ENCODE measurements at regions not wholly inside any gene's neighbourhood (a gene's known extent, or its start where the extent isn't known, plus 50 kb on each side); places are given as distances from the start of the nearest gene placed in this dataset.

- Histone ChIP-seq H3K4me3 (no peak overlapping the region), H3K27me3 (no peaks in the 10 kb centered on the region), H3K36me3 (no peaks in the 10 kb centered on the region), H3K4me1 (no peaks in the 10 kb centered on the region), H3K27ac (no peak overlapping the region), H3K9me3 (no peaks in the 10 kb centered on the region)
- no peak for TF ChIP-seq CTCF (IDR thresholded peaks at IDR 0.05)
- DNase-seq (no peak), ATAC-seq (no peak)
- intact Hi-C loops (cut with DNase I), result no loop called here
Observed at GRCh38 chr4:54863571-54864255, 206.0 kb downstream of the KIT start.

DNA sequence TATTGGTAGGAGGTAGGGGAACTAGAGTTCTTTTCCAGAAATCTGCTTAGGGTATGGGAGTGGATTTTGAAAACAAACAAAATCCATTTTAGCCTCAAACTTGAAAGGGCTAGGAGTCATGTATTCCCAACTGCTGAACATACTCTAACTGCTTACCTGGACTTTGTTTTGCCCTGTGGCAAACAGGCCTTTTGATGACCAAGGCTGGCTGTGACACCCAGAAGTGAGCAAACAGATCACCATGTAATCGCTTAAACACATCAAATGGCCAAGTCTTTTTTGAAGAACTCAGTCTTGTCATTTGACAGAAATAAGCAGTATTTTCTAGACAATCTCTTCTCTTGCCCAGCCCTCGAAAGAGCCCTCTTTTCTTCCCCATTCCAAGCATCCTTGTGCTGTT lies 203.4 kb downstream of the KIT start:
- Histone ChIP-seq H3K36me3 (no peaks in the 10 kb centered on the region), H3K9me3 (no peaks in the 10 kb centered on the region), H3K4me3 (no peak overlapping the region), H3K27ac (no peak overlapping the region), H3K4me1 (no peaks in the 10 kb centered on the region), H3K27me3 (no peaks in the 10 kb centered on the region)
- DNase-seq (no peak), ATAC-seq (no peak)
- intact Hi-C loops (cut with DNase I), result no loop called here
- no peak for TF ChIP-seq CTCF (IDR thresholded peaks at IDR 0.05)

- DNase-seq, result no peak
- Histone ChIP-seq H3K36me3 (no peaks in the 10 kb centered on the region), H3K9me3 (no peaks in the 10 kb centered on the region), H3K4me3 (no peak overlapping the region), H3K4me1 (no peaks in the 10 kb centered on the region), H3K27ac (no peak overlapping the region), H3K27me3 (no peaks in the 10 kb centered on the region)
- intact Hi-C loops (cut with DNase I), result no loop called here
- TF ChIP-seq CTCF (IDR thresholded peaks at IDR 0.05), result no peak
- ATAC-seq, result no peak
Observed at GRCh38 chr4:54855191-54855854, 197.6 kb downstream of the KIT start.

DNA sequence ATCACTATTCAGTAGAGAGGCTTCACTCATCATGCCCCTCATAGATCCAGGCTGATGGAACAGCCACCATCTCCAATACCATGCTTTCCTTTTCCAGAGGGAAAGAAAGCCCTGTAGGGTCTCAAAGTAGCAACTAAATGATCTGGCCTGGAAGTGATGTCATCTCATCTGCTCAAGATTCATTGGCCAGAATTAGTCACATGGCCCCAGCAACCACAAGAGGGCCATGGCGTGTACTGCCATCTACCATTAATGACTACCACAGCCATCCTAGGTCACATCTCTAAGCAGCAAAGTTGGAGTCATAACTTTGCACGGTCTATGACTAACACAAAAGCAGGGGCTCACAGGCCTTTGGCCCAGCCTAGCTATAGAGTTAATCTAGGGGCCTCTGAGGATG lies 194.8 kb downstream of the KIT start:
- H3K36me3 ChIP-seq, result no peaks in the 10 kb centered on the region
- intact Hi-C loops (cut with DNase I), result no loop called here
- no peaks in the 10 kb centered on the region for H3K9me3 ChIP-seq
- H3K27ac ChIP-seq, result no peak overlapping the region
- H3K27me3 ChIP-seq, result no peaks in the 10 kb centered on the region
- H3K4me1 ChIP-seq, result no peaks in the 10 kb centered on the region
- ATAC-seq, result no peak
- no peak overlapping the region for H3K4me3 ChIP-seq
- DNase-seq, result no peak
- no peak for TF ChIP-seq CTCF (IDR thresholded peaks at IDR 0.05)

GRCh38 chr4:54852054-54852453 lies 194.3 kb downstream of the KIT start:
- Histone ChIP-seq H3K27me3 (no peaks in the 10 kb centered on the region), H3K4me1 (no peaks in the 10 kb centered on the region), H3K36me3 (no peaks in the 10 kb centered on the region), H3K4me3 (no peak overlapping the region), H3K27ac (no peak overlapping the region), H3K9me3 (no peaks in the 10 kb centered on the region)
- no peak for TF ChIP-seq CTCF (IDR thresholded peaks at IDR 0.05)
- intact Hi-C loops (cut with DNase I), result no loop called here
- no peak for DNase-seq
- no peak for ATAC-seq

Data from upper lobe of right lung (tissue), 1 donor.